Body of pancreas (tissue), 4 donors: ENCODE measurements at regions not wholly inside any gene's neighbourhood (a gene's known extent, or its start where the extent isn't known, plus 50 kb on each side); places are given as distances from the start of the nearest gene placed in this dataset.

Source experiments
- CTCF ChIP-seq, 7 experiments: fragments of 450-650 bp in 4 of 7; fragments of 200-600 bp in 3 of 7; sonication (generic) in 3 of 7; IDR thresholded peaks; one replicate each; pipeline ENCODE4 v1.5.1; 2016 to 2019; ENCODE audit warnings: antibody characterized with exemption in 7 of 7
- POLR2A ChIP-seq, 3 donors: fragments of 450-650 bp; IDR thresholded peaks; one replicate each; pipeline ENCODE4 v1.6.1; 2016; ENCODE audit warnings: antibody characterized with exemption in 3 of 3, mild to moderate bottlenecking in 2 of 3

GRCh38 chr16:49140618-49141017 is 141.0 kb downstream of the CBLN1 start:
- TF ChIP-seq CTCF (IDR thresholded peaks at IDR 0.05) (no peak), POLR2A (IDR thresholded peaks at IDR 0.05) (no peak)
